IMR-90 (cell line): ENCODE measurements at regions not wholly inside any gene's neighbourhood (a gene's known extent, or its start where the extent isn't known, plus 50 kb on each side); places are given as distances from the start of the nearest gene placed in this dataset.

Experiments used
- ATAC-seq: fragments of 200-7000 bp; cut with Tn5 transposase; 2 replicates; pipeline ENCODE4 v1.9.1; 2020; ENCODE audit warnings: low read depth, mild to moderate bottlenecking, moderate library complexity
- BruUV-seq: library from RNA; stranded (reverse); fragments of 400-500 nt; replicated peaks from 2 replicates; lab custom pipeline; 2021; lab: Mats Ljungman, UMichigan
- CTCF ChIA-PET: fragments of 300-600 bp; formaldehyde crosslinking; extraction: SDS; loops from one replicate; lab custom pipeline; 2021; ENCODE audit warnings: antibody characterized with exemption; lab: Yijun Ruan, JAX
- POLR2A ChIA-PET: fragments of 300-600 bp; sonication (Branson Sonifier 250); formaldehyde crosslinking; loops from one replicate; lab custom pipeline; 2022; ENCODE audit warnings: antibody characterized with exemption; ENCODE audit not compliant: unreplicated experiment; lab: Charles Lee
- DNase-seq: peaks from one replicate; pipeline ENCODE4 v3.0.0; 2013
- H2AFZ ChIP-seq: replicated peaks from 2 replicates; pipeline ENCODE3; 2013; ENCODE audit warnings: low read length, mild to moderate bottlenecking; ENCODE audit not compliant: poor library complexity
- H2AK5ac ChIP-seq: 2 replicates; pipeline ENCODE4 v1.6.1; 2013; ENCODE audit warnings: low read depth, low read length, inconsistent platforms
- H2AK9ac ChIP-seq: replicated peaks from 2 replicates; pipeline ENCODE3; 2013; ENCODE audit warnings: mild to moderate bottlenecking, low read depth, low read length, moderate library complexity; ENCODE audit not compliant: poor library complexity
- H2BK120ac ChIP-seq: 2 replicates; pipeline ENCODE4 v1.6.1; 2013; ENCODE audit warnings: low read depth, low read length, inconsistent platforms
- H2BK15ac ChIP-seq: 3 replicates; pipeline ENCODE4 v1.6.1; 2013; ENCODE audit warnings: low read depth, low read length, inconsistent platforms
- H2BK20ac ChIP-seq: 2 replicates; pipeline ENCODE4 v1.6.1; 2013; ENCODE audit warnings: low read depth, mild to moderate bottlenecking, inconsistent platforms, low read length, moderate library complexity
- H2BK5ac ChIP-seq: 2 replicates; pipeline ENCODE4 v1.6.1; 2013; ENCODE audit warnings: mild to moderate bottlenecking, low read depth, low read length, inconsistent platforms; ENCODE audit not compliant: poor library complexity, severe bottlenecking
- H3K14ac ChIP-seq: replicated peaks from 2 replicates; pipeline ENCODE4 v1.6.1; 2013; ENCODE audit warnings: low read depth, low read length, inconsistent platforms
- H3K18ac ChIP-seq: 2 replicates; pipeline ENCODE4 v1.6.1; 2013; ENCODE audit warnings: low read depth, low read length, control low read depth
- H3K23ac ChIP-seq: 2 replicates; pipeline ENCODE4 v1.6.1; 2013; ENCODE audit warnings: low read depth, low read length, inconsistent platforms
- H3K27ac ChIP-seq: 2 replicates; pipeline ENCODE4 v1.5.1; 2013; ENCODE audit warnings: mild to moderate bottlenecking, control low read depth, low read length; ENCODE audit not compliant: insufficient read depth
- H3K27me3 ChIP-seq: 2 replicates; pipeline ENCODE4 v1.6.1; 2013; ENCODE audit warnings: low read length; ENCODE audit not compliant: control insufficient read depth, insufficient read depth
- H3K36me3 ChIP-seq: 2 replicates; pipeline ENCODE4 v1.6.1; 2013; ENCODE audit warnings: low read length, mixed read lengths; ENCODE audit not compliant: control insufficient read depth, insufficient read depth
- H3K4ac ChIP-seq: 2 replicates; pipeline ENCODE4 v1.6.1; 2013; ENCODE audit warnings: low read depth, low read length, inconsistent platforms
- H3K4me1 ChIP-seq: 2 replicates; pipeline ENCODE4 v1.6.1; 2013; ENCODE audit warnings: low read length, mixed read lengths; ENCODE audit not compliant: control insufficient read depth, insufficient read depth
- H3K4me2 ChIP-seq: 2 replicates; pipeline ENCODE4 v1.6.1; 2013; ENCODE audit warnings: low read depth, mild to moderate bottlenecking, control low read depth, low read length, moderate library complexity
- H3K4me3 ChIP-seq: 2 replicates; pipeline ENCODE4 v1.5.1; 2013; ENCODE audit warnings: low read depth, mild to moderate bottlenecking, control low read depth, low read length, moderate library complexity; ENCODE audit not compliant: insufficient read depth
- H3K56ac ChIP-seq: 2 replicates; pipeline ENCODE4 v1.6.1; 2013; ENCODE audit warnings: low read length, inconsistent platforms; ENCODE audit not compliant: insufficient read depth; ENCODE audit errors: extremely low read depth
- H3K79me1 ChIP-seq, 2 experiments: 2 replicates each; pipeline ENCODE4 v1.6.1; 2013; ENCODE audit warnings: low read length in 2 of 2, inconsistent platforms in 1 of 2, low read depth in 1 of 2
- H3K9ac ChIP-seq: 2 replicates; pipeline ENCODE4 v1.6.1; 2013; ENCODE audit warnings: low read depth, low read length, control low read depth
- H3K9me1 ChIP-seq: 2 replicates; pipeline ENCODE4 v1.6.1; 2013; ENCODE audit warnings: low read length, inconsistent platforms; ENCODE audit not compliant: insufficient read depth
- H3K9me3 ChIP-seq: 2 replicates; pipeline ENCODE4 v1.6.1; 2013; ENCODE audit warnings: low read length; ENCODE audit not compliant: control insufficient read depth, insufficient read depth
- H4K20me1 ChIP-seq: 2 replicates; pipeline ENCODE4 v1.6.1; 2013; ENCODE audit warnings: low read length, inconsistent platforms; ENCODE audit not compliant: insufficient read depth
- H4K5ac ChIP-seq: 2 replicates; pipeline ENCODE4 v1.6.1; 2013; ENCODE audit warnings: mild to moderate bottlenecking, low read depth, low read length, control low read depth
- H4K8ac ChIP-seq, 2 experiments: 2 replicates each; pipeline ENCODE4 v1.6.1; 2013; ENCODE audit warnings: low read depth in 2 of 2, low read length in 2 of 2, control low read depth in 1 of 2, inconsistent platforms in 1 of 2
- H4K91ac ChIP-seq: 2 replicates; pipeline ENCODE4 v1.6.1; 2013; ENCODE audit warnings: low read depth, low read length, inconsistent platforms; ENCODE audit not compliant: insufficient read depth
- BHLHE40 ChIP-seq: fragments of 150-350 bp; IDR thresholded peaks from 2 replicates; pipeline ENCODE4 v1.6.1; 2016; ENCODE audit warnings: mild to moderate bottlenecking, low read depth, low read length
- CEBPB ChIP-seq: IDR thresholded peaks from 2 replicates; pipeline ENCODE4 v1.6.1; 2012; ENCODE audit warnings: low read depth, low read length, improper control_type of control experiment
- MXI1 ChIP-seq: IDR thresholded peaks from 2 replicates; pipeline ENCODE4 v1.6.1; 2012; ENCODE audit warnings: low read depth, mild to moderate bottlenecking, low read length, moderate library complexity, borderline replicate concordance
- NFE2L2 ChIP-seq: fragments of 150-350 bp; IDR thresholded peaks from 2 replicates; pipeline ENCODE4 v1.6.1; 2016; ENCODE audit warnings: low read depth, mild to moderate bottlenecking, low read length
- POLR2A ChIP-seq: IDR thresholded peaks from 2 replicates; pipeline ENCODE4 v1.6.1; 2012; ENCODE audit warnings: mild to moderate bottlenecking, low read depth, low read length
- RCOR1 ChIP-seq: IDR thresholded peaks from 2 replicates; pipeline ENCODE4 v1.6.1; 2012; ENCODE audit warnings: mild to moderate bottlenecking, low read length, improper control_type of control experiment; ENCODE audit not compliant: insufficient replicate concordance
- RFX5 ChIP-seq: IDR thresholded peaks from 2 replicates; pipeline ENCODE4 v1.8.0; 2012; ENCODE audit warnings: low read depth, mild to moderate bottlenecking, low read length, moderate library complexity
- USF2 ChIP-seq: fragments of 150-350 bp; IDR thresholded peaks from 2 replicates; pipeline ENCODE4 v1.6.1; 2017; ENCODE audit warnings: mild to moderate bottlenecking, antibody characterized with exemption, low read length, low read depth
- WGBS, 2 experiments: methylation state at CpG; one replicate each; pipeline versions ENCODE4 v1.1.5 to v1.1.7; 2013; ENCODE audit warnings: missing lambda C conversion rate in 2 of 2; ENCODE audit not compliant: insufficient read length in 1 of 2; ENCODE audit errors: extremely low coverage in 2 of 2; 5-methylcytosine and 5-hydroxymethylcytosine counted together
- dilution Hi-C: fragments of 300-500 bp; cut with HindIII; formaldehyde crosslinking; loops from one replicate; pipeline ENCODE4 v1.14.3; 2018; ENCODE audit warnings: low sequenced_read_pairs; ENCODE audit not compliant: unreplicated experiment
- in situ Hi-C: fragments of 300-500 bp; cut with MboI; formaldehyde crosslinking; loops from 3 replicates; pipeline ENCODE4 v1.14.3; 2019; ENCODE audit warnings: low sequenced_read_pairs, inconsistent platforms, mixed read lengths
- intact Hi-C: fragments of 100-400 bp; cut with micrococcal nuclease; formaldehyde crosslinking; loops from 2 replicates; pipeline ENCODE4 v1.10.0; 2022
- TF ChIP-seq, protein P1 (sequence below): fragments of 150-350 bp; IDR thresholded peaks from 2 replicates; pipeline ENCODE4 v1.6.1; 2016; ENCODE audit warnings: low read depth, mild to moderate bottlenecking, low read length, moderate library complexity, borderline replicate concordance

GRCh38 chr5:61860978-61861377, 445.0 kb upstream of the KIF2A start:
- Histone ChIP-seq H3K79me1 (no peaks in the 10 kb centered on the region), H2AFZ (no peak overlapping the region), H2AK9ac (no peak overlapping the region), H4K8ac (no peak overlapping the region), H3K27me3 (no peaks in the 10 kb centered on the region), H3K18ac (no peak overlapping the region), H4K5ac (no peak overlapping the region), H3K4me3 (no peak overlapping the region), H3K56ac (no peak overlapping the region), H3K23ac (no peak overlapping the region), H3K9me1 (no peaks in the 10 kb centered on the region), H2BK20ac (no peak overlapping the region), H2AK5ac (no peak overlapping the region), H3K9me3 (no peaks in the 10 kb centered on the region), H3K36me3 (no peaks in the 10 kb centered on the region), H4K91ac (no peak overlapping the region), H2BK5ac (no peak overlapping the region), H3K27ac (no peak overlapping the region), H3K4me2 (no peak overlapping the region), H3K4me1 (no peaks in the 10 kb centered on the region), H2BK120ac (no peak overlapping the region), H2BK15ac (no peak overlapping the region), H4K20me1 (no peaks in the 10 kb centered on the region), H3K4ac (no peak overlapping the region), H3K9ac (no peak overlapping the region), H3K14ac (no peak overlapping the region)
- 0% methylated on average over 1 of the region's 1 CpG; no CpG with 5 or more reads in 1 of the 2 experiments for WGBS, 2 experiments
- CTCF ChIA-PET: no interaction called here
- DNase-seq: no peak
- in situ Hi-C loops: no loop called here
- BruUV-seq: no TSS peak
- TF ChIP-seq CEBPB (no peak), RCOR1 (no peak), RFX5 (no peak), MXI1 (no peak), BHLHE40 (no peak), USF2 (no peak), NFE2L2 (no peak), POLR2A (no peak)
- TF ChIP-seq, protein P1, sequence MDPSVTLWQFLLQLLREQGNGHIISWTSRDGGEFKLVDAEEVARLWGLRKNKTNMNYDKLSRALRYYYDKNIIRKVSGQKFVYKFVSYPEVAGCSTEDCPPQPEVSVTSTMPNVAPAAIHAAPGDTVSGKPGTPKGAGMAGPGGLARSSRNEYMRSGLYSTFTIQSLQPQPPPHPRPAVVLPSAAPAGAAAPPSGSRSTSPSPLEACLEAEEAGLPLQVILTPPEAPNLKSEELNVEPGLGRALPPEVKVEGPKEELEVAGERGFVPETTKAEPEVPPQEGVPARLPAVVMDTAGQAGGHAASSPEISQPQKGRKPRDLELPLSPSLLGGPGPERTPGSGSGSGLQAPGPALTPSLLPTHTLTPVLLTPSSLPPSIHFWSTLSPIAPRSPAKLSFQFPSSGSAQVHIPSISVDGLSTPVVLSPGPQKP: no peak
- dilution Hi-C loops: no loop called here
- no peak for ATAC-seq
- POLR2A ChIA-PET: no interaction called here
- intact Hi-C loops: no loop called here
